Neural cell (in vitro differentiated cells): ENCODE measurements at regions not wholly inside any gene's neighbourhood (a gene's known extent, or its start where the extent isn't known, plus 50 kb on each side); places are given as distances from the start of the nearest gene placed in this dataset.

Source experiments
- H2AFZ ChIP-seq: fragments of 200-600, 300-800 bp; sonication (generic), shearing (Covaris generic); 2 replicates; pipeline ENCODE4 v1.6.0; 2014; ENCODE audit warnings: low read depth, mild to moderate bottlenecking, antibody characterized with exemption, low read length, moderate library complexity
- H3F3A ChIP-seq: fragments of 200-600 bp; shearing (Covaris generic); 2 replicates; pipeline ENCODE4 v1.6.1; 2016; ENCODE audit warnings: mild to moderate bottlenecking, moderate library complexity, mixed read lengths, antibody characterized with exemption, low read length; ENCODE audit not compliant: insufficient read depth, poor library complexity, severe bottlenecking
- H3K27ac ChIP-seq: fragments of 200-600, 300-800 bp; sonication (generic), shearing (Covaris generic); 2 replicates; pipeline ENCODE4 v1.5.1; 2014; ENCODE audit warnings: mild to moderate bottlenecking, low read length, moderate library complexity
- H3K27me3 ChIP-seq: fragments of 300-800, 200-600 bp; sonication (generic), shearing (Covaris generic); 2 replicates; pipeline ENCODE4 v1.6.0; 2014; ENCODE audit warnings: mild to moderate bottlenecking, low read depth, low read length, moderate library complexity; ENCODE audit not compliant: insufficient read depth
- H3K36me3 ChIP-seq: fragments of 300-800, 200-600 bp; sonication (generic), shearing (Covaris generic); 2 replicates; pipeline ENCODE4 v1.5.1; 2014; ENCODE audit warnings: mild to moderate bottlenecking, antibody characterized with exemption, low read length, moderate library complexity; ENCODE audit not compliant: insufficient read depth
- H3K4me2 ChIP-seq: fragments of 300-800, 200-600 bp; sonication (generic), shearing (Covaris generic); 2 replicates; pipeline ENCODE4 v1.6.0; 2014; ENCODE audit warnings: mild to moderate bottlenecking, low read length
- H3K4me3 ChIP-seq: fragments of 300-800, 200-600 bp; sonication (generic), shearing (Covaris generic); 2 replicates; pipeline ENCODE4 v1.5.1; 2014; ENCODE audit warnings: mild to moderate bottlenecking, low read length, moderate library complexity
- H3K79me2 ChIP-seq: fragments of 200-600 bp; shearing (Covaris generic); replicated peaks from 2 replicates; pipeline ENCODE4 v1.6.0; 2014; ENCODE audit warnings: mild to moderate bottlenecking, low read length, moderate library complexity; ENCODE audit not compliant: insufficient read depth
- H3K9ac ChIP-seq: fragments of 300-800, 200-600 bp; sonication (generic), shearing (Covaris generic); 2 replicates; pipeline ENCODE4 v1.6.1; 2016; ENCODE audit warnings: mild to moderate bottlenecking, low read length, mixed read lengths
- H3K9me2 ChIP-seq: fragments of 200-600 bp; shearing (Covaris generic); 2 replicates; pipeline ENCODE4 v1.6.1; 2016; ENCODE audit warnings: mild to moderate bottlenecking, low read length, mixed read lengths; ENCODE audit not compliant: insufficient read depth
- H3K9me3 ChIP-seq: fragments of 200-600, 300-800 bp; sonication (generic), shearing (Covaris generic); 2 replicates; pipeline ENCODE4 v1.6.1; 2016; ENCODE audit warnings: mild to moderate bottlenecking, mixed run types, low read length, moderate library complexity, mixed read lengths
- H4K20me1 ChIP-seq: fragments of 200-600 bp; shearing (Covaris generic); 2 replicates; pipeline ENCODE4 v1.6.1; 2016; ENCODE audit warnings: mild to moderate bottlenecking, mixed run types; ENCODE audit not compliant: insufficient read depth
- EP300 ChIP-seq: fragments of 450-650 bp; conservative IDR thresholded peaks from 2 replicates; pipeline ENCODE4 v1.6.1; 2014; ENCODE audit warnings: antibody characterized with exemption, mild to moderate bottlenecking, moderate library complexity; ENCODE audit not compliant: poor library complexity, severe bottlenecking
- EZH2 ChIP-seq: fragments of 200-600, 300-800 bp; shearing (Covaris generic), sonication (generic); IDR thresholded peaks from 2 replicates; pipeline ENCODE4 v1.6.1; 2014; ENCODE audit warnings: antibody characterized with exemption, low read length, borderline replicate concordance, mild to moderate bottlenecking; ENCODE audit not compliant: insufficient read depth, poor library complexity, severe bottlenecking
- MXI1 ChIP-seq: fragments of 450-650 bp; conservative IDR thresholded peaks from 2 replicates; pipeline ENCODE4 v1.6.1; 2014; ENCODE audit warnings: antibody characterized with exemption, mild to moderate bottlenecking; ENCODE audit not compliant: poor library complexity, severe bottlenecking
- POLR2AphosphoS5 ChIP-seq: IDR thresholded peaks from 2 replicates; pipeline ENCODE4 v1.6.1; 2012
- RAD21 ChIP-seq: fragments of 450-650 bp; conservative IDR thresholded peaks from 2 replicates; pipeline ENCODE4 v1.6.1; 2014; ENCODE audit warnings: antibody characterized with exemption, mild to moderate bottlenecking, moderate library complexity
- SMC3 ChIP-seq: fragments of 450-650 bp; conservative IDR thresholded peaks from 2 replicates; pipeline ENCODE4 v1.6.1; 2014; ENCODE audit warnings: antibody characterized with exemption, mild to moderate bottlenecking, moderate library complexity; ENCODE audit not compliant: poor library complexity
- TAF1 ChIP-seq: IDR thresholded peaks from 2 replicates; pipeline ENCODE4 v1.6.1; 2012; ENCODE audit warnings: low read depth
- TF ChIP-seq, protein P1 (sequence below): fragments of 450-650 bp; IDR thresholded peaks from 2 replicates; pipeline ENCODE4 v1.5.1; 2014; ENCODE audit warnings: antibody characterized with exemption, mild to moderate bottlenecking, moderate library complexity; ENCODE audit not compliant: poor library complexity, severe bottlenecking
- TF ChIP-seq, protein P2 (sequence below): IDR thresholded peaks from 2 replicates; pipeline ENCODE4 v1.6.1; 2012; ENCODE audit warnings: borderline replicate concordance

DNA sequence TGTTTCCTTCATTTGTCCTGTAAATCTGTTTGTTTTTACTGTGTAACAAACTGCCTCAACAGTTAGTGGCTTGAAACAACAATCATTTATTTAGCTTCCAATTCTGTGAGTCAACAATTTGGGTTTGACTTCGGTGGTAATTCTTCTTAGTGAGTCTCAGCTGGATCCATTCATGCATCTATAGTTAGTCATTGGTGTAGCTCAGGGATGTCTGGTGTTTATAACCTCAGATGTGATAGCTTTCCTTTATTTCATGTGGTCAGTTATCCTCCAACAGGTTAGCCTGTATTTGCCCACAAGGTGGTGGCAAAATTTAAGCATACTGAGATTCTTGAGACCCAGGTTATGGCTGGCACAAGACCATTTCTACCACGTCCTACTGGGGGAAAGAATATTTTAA lies 1267.2 kb downstream of the RAPGEF2 start:
- Histone ChIP-seq H3K9ac (no peak overlapping the region), H3K79me2 (no peaks in the 10 kb centered on the region), H2AFZ (no peak overlapping the region), H3K27ac (no peak overlapping the region), H3K9me2 (no peaks in the 10 kb centered on the region), H4K20me1 (no peaks in the 10 kb centered on the region), H3K9me3 (no peaks in the 10 kb centered on the region), H3K27me3 (no peaks in the 10 kb centered on the region), H3F3A (no peaks in the 10 kb centered on the region), H3K4me3 (no peak overlapping the region), H3K36me3 (no peaks in the 10 kb centered on the region), H3K4me2 (no peak overlapping the region)
- TF ChIP-seq POLR2AphosphoS5 (no peak), MXI1 (no peak), SMC3 (no peak), RAD21 (no peak), EZH2 (no peak), TAF1 (no peak), EP300 (no peak)
- TF ChIP-seq, protein P1, sequence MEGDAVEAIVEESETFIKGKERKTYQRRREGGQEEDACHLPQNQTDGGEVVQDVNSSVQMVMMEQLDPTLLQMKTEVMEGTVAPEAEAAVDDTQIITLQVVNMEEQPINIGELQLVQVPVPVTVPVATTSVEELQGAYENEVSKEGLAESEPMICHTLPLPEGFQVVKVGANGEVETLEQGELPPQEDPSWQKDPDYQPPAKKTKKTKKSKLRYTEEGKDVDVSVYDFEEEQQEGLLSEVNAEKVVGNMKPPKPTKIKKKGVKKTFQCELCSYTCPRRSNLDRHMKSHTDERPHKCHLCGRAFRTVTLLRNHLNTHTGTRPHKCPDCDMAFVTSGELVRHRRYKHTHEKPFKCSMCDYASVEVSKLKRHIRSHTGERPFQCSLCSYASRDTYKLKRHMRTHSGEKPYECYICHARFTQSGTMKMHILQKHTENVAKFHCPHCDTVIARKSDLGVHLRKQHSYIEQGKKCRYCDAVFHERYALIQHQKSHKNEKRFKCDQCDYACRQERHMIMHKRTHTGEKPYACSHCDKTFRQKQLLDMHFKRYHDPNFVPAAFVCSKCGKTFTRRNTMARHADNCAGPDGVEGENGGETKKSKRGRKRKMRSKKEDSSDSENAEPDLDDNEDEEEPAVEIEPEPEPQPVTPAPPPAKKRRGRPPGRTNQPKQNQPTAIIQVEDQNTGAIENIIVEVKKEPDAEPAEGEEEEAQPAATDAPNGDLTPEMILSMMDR = no peak
- TF ChIP-seq, protein P2, sequence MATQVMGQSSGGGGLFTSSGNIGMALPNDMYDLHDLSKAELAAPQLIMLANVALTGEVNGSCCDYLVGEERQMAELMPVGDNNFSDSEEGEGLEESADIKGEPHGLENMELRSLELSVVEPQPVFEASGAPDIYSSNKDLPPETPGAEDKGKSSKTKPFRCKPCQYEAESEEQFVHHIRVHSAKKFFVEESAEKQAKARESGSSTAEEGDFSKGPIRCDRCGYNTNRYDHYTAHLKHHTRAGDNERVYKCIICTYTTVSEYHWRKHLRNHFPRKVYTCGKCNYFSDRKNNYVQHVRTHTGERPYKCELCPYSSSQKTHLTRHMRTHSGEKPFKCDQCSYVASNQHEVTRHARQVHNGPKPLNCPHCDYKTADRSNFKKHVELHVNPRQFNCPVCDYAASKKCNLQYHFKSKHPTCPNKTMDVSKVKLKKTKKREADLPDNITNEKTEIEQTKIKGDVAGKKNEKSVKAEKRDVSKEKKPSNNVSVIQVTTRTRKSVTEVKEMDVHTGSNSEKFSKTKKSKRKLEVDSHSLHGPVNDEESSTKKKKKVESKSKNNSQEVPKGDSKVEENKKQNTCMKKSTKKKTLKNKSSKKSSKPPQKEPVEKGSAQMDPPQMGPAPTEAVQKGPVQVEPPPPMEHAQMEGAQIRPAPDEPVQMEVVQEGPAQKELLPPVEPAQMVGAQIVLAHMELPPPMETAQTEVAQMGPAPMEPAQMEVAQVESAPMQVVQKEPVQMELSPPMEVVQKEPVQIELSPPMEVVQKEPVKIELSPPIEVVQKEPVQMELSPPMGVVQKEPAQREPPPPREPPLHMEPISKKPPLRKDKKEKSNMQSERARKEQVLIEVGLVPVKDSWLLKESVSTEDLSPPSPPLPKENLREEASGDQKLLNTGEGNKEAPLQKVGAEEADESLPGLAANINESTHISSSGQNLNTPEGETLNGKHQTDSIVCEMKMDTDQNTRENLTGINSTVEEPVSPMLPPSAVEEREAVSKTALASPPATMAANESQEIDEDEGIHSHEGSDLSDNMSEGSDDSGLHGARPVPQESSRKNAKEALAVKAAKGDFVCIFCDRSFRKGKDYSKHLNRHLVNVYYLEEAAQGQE = no peak

DNA sequence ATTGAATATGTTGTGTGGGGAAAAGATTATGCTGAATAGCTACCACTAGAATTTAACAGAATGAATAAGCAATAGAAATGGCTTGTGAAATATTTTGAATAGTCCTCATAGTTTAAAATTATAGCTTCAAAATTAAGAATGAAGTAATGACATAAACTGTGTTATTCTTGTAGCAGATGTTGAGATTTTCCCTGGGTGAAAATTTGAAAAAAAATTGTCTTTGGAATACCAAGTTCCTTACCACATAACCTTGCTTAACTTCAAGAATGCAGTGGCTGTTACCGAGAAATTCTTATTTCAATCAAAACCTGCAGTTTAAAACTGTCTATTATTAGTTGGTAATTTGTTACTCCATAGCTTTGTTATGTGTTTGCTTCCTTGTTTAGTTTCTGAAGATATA lies 1268.6 kb downstream of the RAPGEF2 start:
- H3K9me2 ChIP-seq = no peaks in the 10 kb centered on the region
- TF ChIP-seq, protein P1 = no peak
- TF ChIP-seq TAF1 (no peak), SMC3 (no peak), MXI1 (no peak), POLR2AphosphoS5 (no peak), EZH2 (no peak), EP300 (no peak), RAD21 (no peak)
- TF ChIP-seq, protein P2 = no peak

More for the DNA sequence above, 1268.6 kb downstream of the RAPGEF2 start:
- no peak overlapping the region for H3K27ac ChIP-seq
- H3K36me3 ChIP-seq = no peaks in the 10 kb centered on the region
- H2AFZ ChIP-seq = no peak overlapping the region
- H4K20me1 ChIP-seq = no peaks in the 10 kb centered on the region
- no peaks in the 10 kb centered on the region for H3K9me3 ChIP-seq
- no peaks in the 10 kb centered on the region for H3K79me2 ChIP-seq
- H3K9ac ChIP-seq = no peak overlapping the region
- H3K27me3 ChIP-seq = no peaks in the 10 kb centered on the region
- H3K4me3 ChIP-seq = no peak overlapping the region
- no peak overlapping the region for H3K4me2 ChIP-seq
- H3F3A ChIP-seq = no peaks in the 10 kb centered on the region
